Kidney capillary endothelial cell (primary cell): ENCODE measurements at regions not wholly inside any gene's neighbourhood (a gene's known extent, or its start where the extent isn't known, plus 50 kb on each side); places are given as distances from the start of the nearest gene placed in this dataset.

ENCODE experiments used
- DNase-seq: peaks from one replicate; pipeline ENCODE4 v3.0.0-alpha.2; 2018; ENCODE audit warnings: low spot score

- DNase-seq, result no peak
Observed at GRCh38 chr9:105828171-105828570, 133.8 kb downstream of the TMEM38B start.

DNA sequence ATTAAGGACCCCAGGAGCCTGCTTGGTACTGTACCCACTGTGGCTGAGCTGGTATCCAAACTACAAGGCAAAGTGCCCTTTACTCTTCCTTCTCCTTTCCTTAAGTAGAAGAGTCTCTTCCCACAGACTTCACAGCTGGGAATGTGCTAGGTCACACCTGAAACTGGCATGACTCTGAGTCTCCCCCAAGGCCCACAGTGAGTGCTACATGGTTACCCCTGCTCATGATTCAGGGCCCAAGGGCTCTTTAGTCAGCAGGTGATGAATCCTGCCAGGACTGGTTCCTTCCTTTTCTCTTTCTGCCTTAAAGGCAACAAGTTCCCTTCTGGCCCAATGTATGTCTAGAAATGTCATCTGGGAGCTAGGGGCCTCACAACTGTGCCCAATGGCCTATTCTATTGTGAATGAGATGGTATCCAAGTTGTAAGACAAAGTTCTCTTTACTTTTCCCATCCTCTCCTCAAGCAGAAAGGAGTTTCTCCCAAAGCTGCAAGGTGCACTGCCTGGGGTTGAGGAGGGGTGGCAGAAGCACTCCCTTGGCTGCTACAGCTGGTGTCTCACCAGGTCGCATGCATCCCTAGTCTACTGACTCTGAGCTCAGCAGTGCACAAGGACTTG is 134.4 kb downstream of the TMEM38B start:
- no peak for DNase-seq

DNA sequence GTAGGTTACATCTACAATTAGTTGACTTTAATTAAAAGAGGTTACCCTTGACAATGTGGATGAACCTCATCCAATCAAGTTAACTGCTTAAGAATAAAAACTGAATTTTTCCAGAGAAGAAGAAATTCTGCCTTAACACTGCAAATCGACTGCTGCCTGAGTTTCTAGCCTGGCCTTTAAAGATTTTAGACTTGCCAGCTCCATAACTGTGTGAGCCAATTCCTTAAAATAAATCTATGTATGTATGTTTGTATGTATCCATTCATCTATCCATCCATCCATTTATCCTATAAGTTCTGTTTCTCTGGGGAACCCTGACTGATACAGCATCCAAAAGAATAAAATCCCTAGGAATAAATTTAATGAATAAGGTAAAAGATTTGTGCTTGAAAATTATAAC is 136.1 kb downstream of the TMEM38B start:
- DNase-seq, result no peak

DNA sequence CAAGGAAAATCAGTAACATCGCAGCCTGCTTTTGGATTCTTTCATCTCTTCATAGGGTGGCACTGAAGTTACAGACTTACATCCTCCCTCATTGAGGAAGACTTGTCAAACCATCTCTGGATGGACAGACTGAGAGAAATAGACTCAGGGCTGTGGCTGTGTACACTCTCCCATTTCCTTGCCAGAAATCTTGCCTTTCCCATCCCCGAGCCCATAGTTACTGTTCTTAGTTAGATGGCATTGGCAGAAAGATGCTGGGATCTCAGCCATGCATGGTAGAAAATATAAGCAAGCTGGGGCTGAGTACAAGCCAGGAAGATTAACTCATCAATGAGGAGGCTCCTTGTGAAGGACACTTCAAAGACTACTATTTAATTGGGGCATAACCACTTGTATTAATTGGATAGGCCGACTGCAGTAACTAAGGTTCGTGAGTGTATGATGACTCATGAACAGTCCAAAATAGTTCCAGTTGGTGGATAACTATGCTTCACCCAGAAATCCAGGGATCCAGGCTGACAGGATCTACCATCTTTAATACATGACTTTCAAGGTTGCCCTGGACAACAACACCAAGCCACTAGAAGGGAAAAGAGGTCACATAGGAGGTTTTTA is 137.9 kb downstream of the TMEM38B start:
- DNase-seq, result no peak

GRCh38 chr9:105833271-105833975 is 139.1 kb downstream of the TMEM38B start:
- no peak for DNase-seq

DNA sequence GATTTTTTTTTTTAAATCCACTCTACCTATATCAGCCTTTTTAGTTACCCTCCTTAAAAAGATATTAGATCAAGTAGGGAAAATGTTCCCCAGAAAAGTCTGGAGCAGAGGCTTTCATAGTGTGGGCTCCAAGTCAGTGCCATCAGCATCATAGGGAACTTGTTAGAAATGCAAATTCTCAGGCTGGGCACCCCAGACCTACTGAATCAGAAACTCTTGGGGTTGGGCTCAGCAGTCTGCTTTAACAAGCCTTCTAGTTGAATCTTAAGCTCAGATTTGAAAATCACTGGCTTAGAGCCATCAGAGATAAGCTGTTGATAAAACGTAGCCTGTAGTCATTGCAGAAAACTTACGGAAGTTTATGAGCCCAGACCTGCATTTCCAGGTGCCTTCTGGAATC is 140.1 kb downstream of the TMEM38B start:
- DNase-seq, result no peak

GRCh38 chr9:105835721-105836120 is 141.4 kb downstream of the TMEM38B start:
- DNase-seq, result no peak

GRCh38 chr9:105836936-105837660 is 142.8 kb downstream of the TMEM38B start:
- no peak for DNase-seq

GRCh38 chr9:105841562-105841961 is 147.2 kb downstream of the TMEM38B start:
- DNase-seq, result no peak

GRCh38 chr9:105842023-105842644 is 147.8 kb downstream of the TMEM38B start:
- peak; percentile 54 for DNase-seq

DNA sequence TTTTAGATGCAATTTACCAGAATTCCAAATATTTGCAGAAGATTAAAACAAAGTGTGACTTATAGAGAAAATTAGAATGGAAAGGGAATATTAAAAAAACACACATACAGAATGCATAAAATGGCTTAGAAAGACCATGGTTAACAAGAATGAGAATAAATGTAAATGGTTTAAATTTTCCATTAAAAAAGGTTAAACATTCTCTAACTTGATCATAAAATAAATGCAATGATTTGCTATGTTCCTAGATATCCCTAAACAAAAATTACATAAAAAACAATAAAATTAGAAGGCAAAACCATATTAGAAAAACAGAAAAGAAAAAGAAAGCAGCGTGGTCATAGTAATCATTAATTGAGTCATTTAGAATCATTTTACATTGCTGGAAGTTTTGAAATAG is 152.5 kb downstream of the TMEM38B start:
- no peak for DNase-seq

GRCh38 chr9:105850852-105851500 is 156.6 kb downstream of the TMEM38B start:
- DNase-seq, result no peak

DNA sequence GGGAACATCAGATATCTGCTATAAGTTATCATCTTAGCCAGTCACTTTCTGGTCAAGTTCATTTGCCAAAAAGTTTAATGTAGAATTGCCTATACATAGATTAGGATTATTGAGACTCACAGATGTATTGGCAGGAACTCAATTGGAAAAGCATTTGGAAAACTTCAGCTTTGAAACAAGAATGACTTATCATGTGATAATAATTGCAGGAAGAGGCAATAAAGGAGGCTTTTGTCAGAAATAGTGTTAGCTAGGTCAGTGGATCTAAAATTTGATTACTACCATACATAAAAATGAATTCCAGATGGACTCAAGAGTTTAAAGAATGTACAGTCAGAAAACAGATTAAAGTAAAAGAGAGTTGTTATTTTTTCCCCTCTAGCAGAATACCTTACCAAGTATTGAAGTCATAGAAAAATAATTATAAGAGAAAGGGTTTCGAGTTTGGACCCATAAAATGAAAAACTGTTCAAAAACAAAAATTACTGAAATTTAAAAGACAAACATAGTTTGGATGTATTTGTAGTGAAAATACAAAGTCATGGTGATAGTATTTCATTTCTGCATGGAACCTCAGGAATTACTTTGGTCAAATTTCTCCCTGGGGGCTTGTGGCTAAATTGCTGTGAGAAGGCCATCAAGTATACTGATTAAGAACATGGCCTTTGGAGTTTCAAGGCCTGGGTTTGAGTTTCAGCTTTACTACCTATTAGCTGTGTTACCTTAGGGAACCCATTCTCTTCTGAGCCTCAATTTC is 159.9 kb downstream of the TMEM38B start:
- DNase-seq, result no peak

- no peak for DNase-seq
Observed at GRCh38 chr9:105854783-105855724, 160.7 kb downstream of the TMEM38B start.

GRCh38 chr9:105855987-105856386 is 161.6 kb downstream of the TMEM38B start:
- DNase-seq, result no peak

DNA sequence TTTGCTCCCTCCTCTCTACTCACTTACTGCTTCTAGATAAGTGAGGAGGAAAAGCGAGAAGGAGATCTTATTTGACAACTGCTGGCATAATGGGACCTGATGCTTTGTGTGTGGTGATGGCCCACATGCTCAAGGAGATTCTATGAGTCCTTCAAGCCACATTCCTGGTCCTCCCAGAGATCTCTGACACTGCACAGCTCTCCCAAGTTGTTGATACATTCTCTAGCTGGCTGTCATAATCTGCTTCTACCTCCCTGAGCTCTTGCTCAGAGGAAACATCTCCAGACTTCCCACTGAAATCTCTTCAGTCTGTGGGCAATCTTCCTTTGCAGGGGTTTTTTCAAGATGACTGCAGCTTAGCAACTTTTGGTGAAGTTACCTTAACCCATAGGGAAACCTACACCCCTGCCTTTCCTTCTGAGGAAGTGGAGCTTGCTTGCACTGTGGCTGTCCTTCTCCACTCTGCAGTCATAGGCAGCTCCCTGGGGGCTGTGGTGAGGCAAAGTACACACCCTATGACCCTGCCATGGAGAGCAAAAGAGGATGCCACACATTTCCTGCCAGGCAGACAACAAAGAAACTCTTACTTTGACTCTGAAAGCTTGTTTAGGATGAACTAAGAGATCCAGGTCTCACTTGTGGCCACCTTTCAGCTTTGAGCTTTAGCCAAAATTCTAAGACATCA is 163.8 kb downstream of the TMEM38B start:
- no peak for DNase-seq

GRCh38 chr9:105858877-105859276 is 164.5 kb downstream of the TMEM38B start:
- DNase-seq, result no peak

DNA sequence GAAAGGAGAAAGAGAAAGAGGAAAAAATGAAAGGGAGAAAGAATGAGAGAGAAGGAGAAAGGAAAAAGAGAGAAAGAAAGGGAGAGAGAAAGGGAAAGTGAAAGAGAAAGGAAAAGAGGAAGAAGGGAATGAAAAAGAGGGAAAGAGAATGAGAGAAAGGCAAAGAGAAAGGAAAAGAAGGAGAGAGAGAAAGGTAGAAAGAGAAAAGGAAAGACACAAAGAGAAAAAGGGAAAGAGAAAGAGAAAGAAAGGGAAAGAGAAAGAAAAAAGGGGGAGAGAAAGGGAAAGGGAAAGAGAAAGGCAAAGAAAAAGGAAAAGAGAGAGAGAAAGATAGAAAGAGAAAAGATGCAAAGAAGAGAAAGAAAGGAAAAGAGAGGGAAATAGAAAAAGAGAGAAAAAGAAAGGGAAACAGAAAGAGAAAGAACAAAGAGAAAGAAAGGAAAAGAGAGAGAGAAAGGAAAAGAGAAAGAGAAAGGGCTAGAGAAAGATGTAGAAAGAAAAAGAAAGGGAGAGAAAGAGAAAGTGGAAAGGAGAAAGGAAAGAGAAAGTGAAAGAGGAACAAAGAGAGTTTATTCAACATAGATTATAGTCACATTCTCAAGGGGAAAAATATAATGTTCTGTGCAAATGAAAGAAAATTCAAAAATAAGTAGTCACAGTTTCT is 165.2 kb downstream of the TMEM38B start:
- DNase-seq, result no peak

DNA sequence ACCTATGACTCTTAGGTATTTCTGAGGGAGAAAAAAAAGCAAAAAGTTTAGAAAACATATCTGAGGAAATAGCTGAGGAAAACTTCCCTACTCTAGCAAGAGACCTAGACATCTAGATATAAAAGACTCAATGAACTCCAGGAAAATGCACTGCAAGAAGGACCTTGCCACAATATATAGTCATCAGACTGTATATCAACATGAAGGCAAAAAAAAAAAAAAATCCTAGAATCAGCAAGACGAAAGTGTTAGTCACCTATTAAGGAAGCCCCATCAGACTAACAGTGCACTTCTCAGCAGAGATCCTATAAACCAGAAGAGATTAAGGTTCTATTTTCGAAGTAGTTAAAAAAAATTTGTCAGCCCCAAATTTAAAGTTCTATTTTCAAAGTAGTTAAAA is 166.2 kb downstream of the TMEM38B start:
- no peak for DNase-seq
